ENCODE measurements at regions not wholly inside any gene's neighbourhood (a gene's known extent, or its start where the extent isn't known, plus 50 kb on each side); places are given as distances from the start of the nearest gene placed in this dataset.

- no peak for TF ChIP-seq POLR2A (IDR thresholded peaks at IDR 0.05; ENCODE audit: low read depth, low read length)
- TF ChIP-seq JUN (IDR thresholded peaks at IDR 0.05; ENCODE audit: borderline replicate concordance, insufficient read depth, insufficient read length, low read depth) = no peak
- no peak for TF ChIP-seq CTCF (IDR thresholded peaks at IDR 0.05; ENCODE audit: extremely low read depth in 1 of 2, insufficient read depth in 1 of 2, low read depth in 1 of 2, low read length in 2 of 2)
- TF ChIP-seq EZH2 (IDR thresholded peaks at IDR 0.05; ENCODE audit: borderline replicate concordance, low read depth, low read length, severe bottlenecking) = no peak
- no peak for TF ChIP-seq POLR2AphosphoS5 (IDR thresholded peaks at IDR 0.05; ENCODE audit: insufficient read depth, low read depth, low read length)
- TF ChIP-seq MAX (IDR thresholded peaks at IDR 0.05; ENCODE audit: insufficient read depth, insufficient read length) = no peak
- no peak for TF ChIP-seq MYC (IDR thresholded peaks at IDR 0.05; ENCODE audit: low read depth, low read length)
Observed at GRCh38 chr14:59046746-59047145, 141.7 kb upstream of the DAAM1 start.
